Jurkat, Clone E6-1 (cell line): ENCODE measurements at regions not wholly inside any gene's neighbourhood (a gene's known extent, or its start where the extent isn't known, plus 50 kb on each side); places are given as distances from the start of the nearest gene placed in this dataset.

ENCODE experiments used
- DNase-seq: peaks from one replicate; pipeline ENCODE4 v3.0.0-alpha.2; 2011; ENCODE audit warnings: low read depth, low spot score
- H3K4me3 ChIP-seq: 2 replicates; pipeline ENCODE4 v1.5.1; 2011; ENCODE audit warnings: mild to moderate bottlenecking, low read length, control low read depth, moderate library complexity

DNA sequence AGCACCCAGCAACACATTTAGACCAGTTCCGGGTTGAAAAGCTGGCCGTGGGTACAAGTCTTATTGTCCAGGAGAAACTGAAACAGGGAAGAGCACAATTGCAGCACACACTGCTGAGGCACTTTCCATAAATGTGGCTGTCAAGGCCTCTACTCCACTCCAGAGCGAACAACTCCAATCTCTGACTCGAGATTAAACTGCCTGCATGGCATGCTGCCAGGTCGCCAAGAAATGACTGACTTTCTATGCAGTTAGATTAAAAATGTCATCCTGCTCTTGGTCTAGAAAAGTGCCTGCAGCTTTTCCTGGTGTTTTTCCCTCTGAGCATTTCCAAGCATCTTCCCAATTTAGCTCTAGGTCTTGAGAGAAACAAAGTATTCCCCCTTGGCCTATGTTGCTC lies 260.6 kb upstream of the EMCN start:
- H3K4me3 ChIP-seq = no peak overlapping the region
- no peak for DNase-seq

- no peak for DNase-seq
- H3K4me3 ChIP-seq = no peak overlapping the region
These were observed 244.9 kb upstream of the EMCN start for GRCh38 chr4:100762738-100763137.

GRCh38 chr4:100754751-100755150 lies 236.9 kb upstream of the EMCN start:
- no peak for DNase-seq
- H3K4me3 ChIP-seq = no peak overlapping the region

DNA sequence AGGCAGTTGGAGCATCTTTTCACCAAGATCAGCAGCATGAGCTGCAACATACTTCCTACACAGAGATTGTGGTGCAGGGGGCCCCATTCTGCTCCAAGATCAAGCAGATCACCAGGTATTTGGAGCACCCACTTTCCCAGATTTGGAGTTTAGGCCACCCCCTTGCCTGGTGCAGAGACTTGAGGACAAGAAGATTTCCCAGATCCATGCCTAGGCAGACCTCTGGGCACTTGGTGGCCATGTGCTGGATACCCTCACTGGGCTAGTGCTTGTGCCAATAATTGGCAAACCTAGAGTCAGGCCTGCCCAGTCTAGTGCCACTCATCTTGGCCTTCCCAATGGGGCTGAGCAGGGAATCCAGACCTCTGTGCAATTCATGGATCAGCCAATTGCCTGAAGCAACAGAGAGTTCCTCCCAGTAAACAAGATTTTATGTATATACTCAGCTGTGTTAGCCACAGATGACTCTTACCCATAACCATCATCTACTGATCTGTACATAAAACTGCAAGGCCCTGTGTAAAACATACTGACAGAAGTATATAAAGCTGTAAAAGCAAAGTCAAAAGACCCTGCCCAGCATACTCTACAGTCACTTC lies 228.4 kb upstream of the EMCN start:
- no peak overlapping the region for H3K4me3 ChIP-seq
- no peak for DNase-seq

GRCh38 chr4:100742045-100742444 lies 224.2 kb upstream of the EMCN start:
- H3K4me3 ChIP-seq = no peak overlapping the region
- peak; percentile 17 for DNase-seq

DNA sequence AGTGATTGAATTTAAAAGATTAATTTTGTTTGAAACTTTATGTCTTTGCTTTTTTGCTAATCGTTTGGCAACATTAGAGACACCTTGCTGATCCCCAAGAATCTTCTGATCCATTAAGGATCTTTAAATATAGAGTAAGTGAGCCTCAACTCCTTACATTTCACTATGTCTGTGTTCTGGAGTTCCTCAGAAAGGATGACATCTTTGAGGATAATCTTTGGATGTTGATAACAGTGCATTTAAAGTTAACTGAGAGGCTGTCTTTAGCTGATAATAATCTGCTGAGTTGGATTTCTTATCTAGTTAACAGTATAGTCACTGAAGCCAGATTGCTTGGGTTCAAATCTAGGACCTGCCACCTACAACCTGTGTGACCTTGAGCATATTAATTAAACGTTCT lies 221.6 kb upstream of the EMCN start:
- DNase-seq = no peak
- H3K4me3 ChIP-seq = no peak overlapping the region

GRCh38 chr4:100738196-100739165 lies 220.7 kb upstream of the EMCN start:
- no peak for DNase-seq
- H3K4me3 ChIP-seq = no peak overlapping the region

- no peak for DNase-seq
- H3K4me3 ChIP-seq = no peak overlapping the region
These were observed 219.0 kb upstream of the EMCN start for GRCh38 chr4:100736641-100737451.

- no peak overlapping the region for H3K4me3 ChIP-seq
- DNase-seq = no peak
These were observed 211.0 kb upstream of the EMCN start for GRCh38 chr4:100728861-100729260.

DNA sequence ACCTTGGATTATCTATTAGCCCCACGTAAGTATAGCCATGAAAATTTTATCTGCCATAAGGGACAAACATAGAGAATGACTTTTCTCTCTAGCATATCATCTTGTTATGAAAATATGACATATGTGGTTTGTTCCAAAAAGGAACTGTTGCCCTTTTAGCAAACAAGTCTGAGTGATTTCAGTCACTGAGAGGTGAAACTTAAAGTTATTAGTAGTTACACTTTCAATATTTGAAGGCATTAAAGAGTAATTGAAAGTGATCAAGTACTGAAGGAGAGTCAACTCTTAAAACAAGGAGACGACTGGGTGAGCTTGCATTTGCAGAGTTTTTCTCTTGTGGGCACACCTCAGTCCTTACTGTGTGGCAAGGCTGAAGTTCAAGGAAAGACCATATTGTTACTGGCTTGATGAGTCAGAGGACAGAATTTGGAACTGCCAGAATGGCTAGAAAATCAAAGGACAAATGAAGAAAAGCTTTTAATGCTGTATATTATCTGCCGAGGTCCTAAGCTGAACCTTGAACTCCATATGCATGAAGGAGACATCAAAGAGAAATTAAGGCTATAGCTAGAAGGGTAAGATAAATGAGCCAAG lies 205.1 kb upstream of the EMCN start:
- no peak overlapping the region for H3K4me3 ChIP-seq
- DNase-seq = no peak

DNA sequence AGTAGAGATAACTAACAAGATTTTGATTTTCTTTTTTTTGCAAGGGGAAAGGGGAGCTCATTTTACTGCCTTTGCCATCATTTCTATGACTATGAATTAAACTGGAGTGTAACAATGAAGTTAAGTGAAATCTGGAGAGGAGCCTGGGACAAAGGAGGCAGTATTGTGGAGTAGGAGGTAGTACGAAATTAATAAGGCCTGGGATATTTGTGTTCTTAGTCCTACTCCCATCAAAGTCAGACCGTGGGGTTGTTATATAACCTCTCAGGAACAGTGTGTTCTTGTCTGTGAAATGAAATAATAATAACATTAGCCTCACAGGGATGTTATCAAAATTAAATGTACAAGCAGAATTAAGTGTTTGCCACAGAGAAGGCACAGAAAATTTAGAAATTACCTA lies 204.3 kb upstream of the EMCN start:
- H3K4me3 ChIP-seq = no peak overlapping the region
- no peak for DNase-seq

GRCh38 chr4:100721490-100721889 lies 203.7 kb upstream of the EMCN start:
- H3K4me3 ChIP-seq = no peak overlapping the region
- no peak for DNase-seq

- DNase-seq = no peak
- no peak overlapping the region for H3K4me3 ChIP-seq
These were observed 203.3 kb upstream of the EMCN start for GRCh38 chr4:100721077-100721476.

- no peak overlapping the region for H3K4me3 ChIP-seq
- no peak for DNase-seq
These were observed 198.6 kb upstream of the EMCN start for GRCh38 chr4:100716416-100716815.

DNA sequence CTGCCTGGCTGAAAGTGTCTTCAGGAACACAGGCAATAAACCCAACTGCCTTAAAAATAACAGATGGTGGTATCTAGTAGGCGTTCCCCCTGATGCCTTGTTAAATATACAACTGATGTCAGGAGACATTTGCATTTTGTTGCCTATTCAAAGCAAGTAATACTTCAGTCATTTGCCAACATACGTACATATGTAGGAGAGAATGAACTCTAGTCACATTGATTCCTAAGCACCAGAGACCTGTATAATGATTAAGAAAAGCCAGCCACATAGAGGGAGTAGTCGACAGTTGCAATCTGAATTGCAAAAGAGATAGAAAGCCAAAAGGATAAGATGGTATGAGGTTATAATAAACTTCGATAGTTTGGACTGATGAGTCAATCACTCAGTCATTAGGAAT lies 191.0 kb upstream of the EMCN start:
- no peak overlapping the region for H3K4me3 ChIP-seq
- no peak for DNase-seq

DNA sequence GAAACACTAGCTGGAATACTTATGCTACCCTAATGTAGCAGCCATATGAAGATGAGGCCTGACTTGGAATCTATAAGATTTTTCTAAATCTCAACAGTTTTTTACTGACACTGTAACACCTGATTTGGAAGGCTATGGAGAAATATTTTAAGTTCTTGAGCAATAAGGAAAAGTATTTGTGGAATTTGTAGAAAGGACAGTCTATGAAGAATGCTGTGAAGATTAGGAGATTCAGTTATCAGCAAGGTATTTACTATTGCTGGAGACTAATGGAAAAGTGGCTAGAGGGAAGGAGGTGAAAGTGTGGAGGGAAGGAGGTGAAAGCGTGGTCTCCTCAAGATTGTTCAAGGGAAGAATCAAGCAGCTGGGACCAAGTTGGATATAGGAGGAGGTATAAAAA lies 190.0 kb upstream of the EMCN start:
- DNase-seq = no peak

DNA sequence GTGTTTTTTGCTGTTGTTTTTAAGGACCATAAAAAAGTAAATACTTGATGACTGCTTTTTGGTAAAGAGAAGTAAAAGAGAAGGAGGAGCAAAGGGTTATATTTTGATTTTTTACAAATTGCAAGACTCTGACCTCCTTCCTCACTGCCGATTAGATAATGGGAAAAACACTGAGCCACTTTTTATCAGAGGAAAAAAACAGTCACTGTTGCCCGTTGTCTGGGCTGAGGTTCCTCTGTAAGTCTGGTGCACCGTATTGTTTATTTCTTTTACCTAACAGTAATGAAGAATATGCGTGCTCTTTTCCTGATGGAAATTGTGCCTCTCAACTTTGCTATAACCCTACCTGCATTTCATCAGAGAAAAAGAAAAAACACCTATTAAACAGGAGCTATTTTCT lies 178.7 kb upstream of the EMCN start:
- no peak overlapping the region for H3K4me3 ChIP-seq
- no peak for DNase-seq

More for the DNA sequence above, 190.0 kb upstream of the EMCN start:
- no peak overlapping the region for H3K4me3 ChIP-seq

DNA sequence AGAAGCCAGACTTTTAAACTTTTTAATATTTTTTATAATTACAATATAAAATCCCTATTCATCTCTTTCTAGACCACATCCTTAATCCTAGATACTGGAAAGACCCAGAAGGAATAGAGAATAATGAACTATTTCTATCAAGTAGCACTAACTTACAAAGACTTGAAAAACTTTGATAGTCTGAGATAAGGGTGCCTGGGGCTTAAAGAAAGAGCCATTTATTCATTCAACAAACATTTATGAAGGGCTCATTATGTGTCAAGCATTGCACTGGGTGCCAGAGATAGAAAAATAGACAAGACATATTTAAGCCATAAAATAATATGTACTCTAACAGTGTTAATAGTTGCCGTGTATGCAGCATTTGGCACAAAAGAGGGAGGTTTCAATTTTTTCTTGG lies 178.0 kb upstream of the EMCN start:
- no peak overlapping the region for H3K4me3 ChIP-seq

GRCh38 chr4:100695039-100695654 lies 177.3 kb upstream of the EMCN start:
- H3K4me3 ChIP-seq = no peak overlapping the region

More for the DNA sequence above, 178.0 kb upstream of the EMCN start:
- no peak for DNase-seq

More at GRCh38 chr4:100695039-100695654, 177.3 kb upstream of the EMCN start:
- DNase-seq = no peak
